ENCODE measurements at regions not wholly inside any gene's neighbourhood (a gene's known extent, or its start where the extent isn't known, plus 50 kb on each side); places are given as distances from the start of the nearest gene placed in this dataset.

GRCh38 chr5:166119506-166119905 is 2171.9 kb upstream of the WWC1 start:
- TF ChIP-seq, protein P1, sequence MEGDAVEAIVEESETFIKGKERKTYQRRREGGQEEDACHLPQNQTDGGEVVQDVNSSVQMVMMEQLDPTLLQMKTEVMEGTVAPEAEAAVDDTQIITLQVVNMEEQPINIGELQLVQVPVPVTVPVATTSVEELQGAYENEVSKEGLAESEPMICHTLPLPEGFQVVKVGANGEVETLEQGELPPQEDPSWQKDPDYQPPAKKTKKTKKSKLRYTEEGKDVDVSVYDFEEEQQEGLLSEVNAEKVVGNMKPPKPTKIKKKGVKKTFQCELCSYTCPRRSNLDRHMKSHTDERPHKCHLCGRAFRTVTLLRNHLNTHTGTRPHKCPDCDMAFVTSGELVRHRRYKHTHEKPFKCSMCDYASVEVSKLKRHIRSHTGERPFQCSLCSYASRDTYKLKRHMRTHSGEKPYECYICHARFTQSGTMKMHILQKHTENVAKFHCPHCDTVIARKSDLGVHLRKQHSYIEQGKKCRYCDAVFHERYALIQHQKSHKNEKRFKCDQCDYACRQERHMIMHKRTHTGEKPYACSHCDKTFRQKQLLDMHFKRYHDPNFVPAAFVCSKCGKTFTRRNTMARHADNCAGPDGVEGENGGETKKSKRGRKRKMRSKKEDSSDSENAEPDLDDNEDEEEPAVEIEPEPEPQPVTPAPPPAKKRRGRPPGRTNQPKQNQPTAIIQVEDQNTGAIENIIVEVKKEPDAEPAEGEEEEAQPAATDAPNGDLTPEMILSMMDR (IDR thresholded peaks at IDR 0.05; ENCODE audit: low read depth, low read length, missing input control), result no peak
- TF ChIP-seq MAX (IDR thresholded peaks at IDR 0.05) (no peak), EGR1 (IDR thresholded peaks at IDR 0.05; ENCODE audit: low read depth in 2 of 2) (no peak), REST (IDR thresholded peaks at IDR 0.05) (no peak), RAD21 (IDR thresholded peaks at IDR 0.05) (no peak)

Measured in liver (tissue), 3 donors.